Activated B cell treated with CpG ODN at 0.5 μM for 24 hours (primary cell): ENCODE measurements at regions not wholly inside any gene's neighbourhood (a gene's known extent, or its start where the extent isn't known, plus 50 kb on each side); places are given as distances from the start of the nearest gene placed in this dataset.

Experiments used
- ATAC-seq: fragments of 200-7000 bp; cut with Tn5 transposase; one replicate; pipeline ENCODE4 v1.10.0; 2021; ENCODE audit warnings: low read depth, mild to moderate bottlenecking, moderate library complexity
- CTCF ChIA-PET: fragments of 350-600 bp; sonication (Branson Sonifier 250); formaldehyde crosslinking; loops from one replicate; lab custom pipeline; 2021; ENCODE audit warnings: antibody characterized with exemption; lab: Charles Lee
- POLR2A ChIA-PET: fragments of 350-600 bp; sonication (Branson Sonifier 250); formaldehyde crosslinking; loops from one replicate; lab custom pipeline; 2021; ENCODE audit warnings: antibody characterized with exemption; lab: Charles Lee
- DNase-seq: peaks from one replicate; pipeline ENCODE4 v3.0.0; 2022
- H3K27ac Mint-ChIP-seq: one replicate; pipeline ENCODE4 v1.8.0; 2020; ENCODE audit warnings: mixed read lengths
- H3K27me3 Mint-ChIP-seq: one replicate; pipeline ENCODE4 v1.8.0; 2021; ENCODE audit warnings: mixed read lengths
- H3K36me3 Mint-ChIP-seq: one replicate; pipeline ENCODE4 v1.8.0; 2021; ENCODE audit warnings: low read depth, mixed read lengths
- H3K4me1 Mint-ChIP-seq: one replicate; pipeline ENCODE4 v1.8.0; 2021; ENCODE audit warnings: mixed read lengths
- H3K4me3 Mint-ChIP-seq: one replicate; pipeline ENCODE4 v1.8.0; 2020; ENCODE audit warnings: mild to moderate bottlenecking, mixed read lengths
- H3K9me3 Mint-ChIP-seq: one replicate; pipeline ENCODE4 v1.8.0; 2020; ENCODE audit warnings: mixed read lengths
- intact Hi-C: fragments of 100-400 bp; cut with micrococcal nuclease; formaldehyde crosslinking; loops from one replicate; pipeline ENCODE4 v1.15.1; 2024
- TF ChIP-seq, protein P1 (sequence below): fragments of 200-600 bp; IDR thresholded peaks from one replicate; pipeline ENCODE4 v1.8.0; 2022; ENCODE audit warnings: antibody characterized with exemption, mild to moderate bottlenecking

DNA sequence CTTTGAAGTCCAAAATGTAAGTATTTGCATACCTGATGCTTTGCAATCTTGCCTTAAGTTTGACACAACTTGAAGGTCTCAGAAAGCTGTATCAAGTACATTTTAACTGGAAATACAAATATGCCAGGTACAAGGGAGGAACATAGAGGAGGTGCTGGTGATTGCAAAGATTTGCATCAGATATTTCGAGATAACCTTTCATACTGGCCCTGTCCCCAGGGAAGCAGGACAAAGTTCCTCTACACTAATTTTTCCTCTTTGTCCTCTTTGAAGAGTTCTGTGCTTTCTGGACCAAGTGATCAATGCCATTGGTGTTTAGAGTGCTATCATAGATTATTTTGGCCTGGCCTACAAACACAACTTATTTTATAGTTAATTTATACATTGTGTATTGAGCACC is 686.1 kb downstream of the HACE1 start:
- no peaks in the 10 kb centered on the region for H3K4me1 Mint-ChIP-seq
- H3K9me3 Mint-ChIP-seq, result no peaks in the 10 kb centered on the region
- CTCF ChIA-PET, result no interaction called here
- TF ChIP-seq, protein P1, sequence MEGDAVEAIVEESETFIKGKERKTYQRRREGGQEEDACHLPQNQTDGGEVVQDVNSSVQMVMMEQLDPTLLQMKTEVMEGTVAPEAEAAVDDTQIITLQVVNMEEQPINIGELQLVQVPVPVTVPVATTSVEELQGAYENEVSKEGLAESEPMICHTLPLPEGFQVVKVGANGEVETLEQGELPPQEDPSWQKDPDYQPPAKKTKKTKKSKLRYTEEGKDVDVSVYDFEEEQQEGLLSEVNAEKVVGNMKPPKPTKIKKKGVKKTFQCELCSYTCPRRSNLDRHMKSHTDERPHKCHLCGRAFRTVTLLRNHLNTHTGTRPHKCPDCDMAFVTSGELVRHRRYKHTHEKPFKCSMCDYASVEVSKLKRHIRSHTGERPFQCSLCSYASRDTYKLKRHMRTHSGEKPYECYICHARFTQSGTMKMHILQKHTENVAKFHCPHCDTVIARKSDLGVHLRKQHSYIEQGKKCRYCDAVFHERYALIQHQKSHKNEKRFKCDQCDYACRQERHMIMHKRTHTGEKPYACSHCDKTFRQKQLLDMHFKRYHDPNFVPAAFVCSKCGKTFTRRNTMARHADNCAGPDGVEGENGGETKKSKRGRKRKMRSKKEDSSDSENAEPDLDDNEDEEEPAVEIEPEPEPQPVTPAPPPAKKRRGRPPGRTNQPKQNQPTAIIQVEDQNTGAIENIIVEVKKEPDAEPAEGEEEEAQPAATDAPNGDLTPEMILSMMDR, result no peak
- DNase-seq (no peak), ATAC-seq (no peak)
- no peaks in the 10 kb centered on the region for H3K27me3 Mint-ChIP-seq
- POLR2A ChIA-PET, result no interaction called here
- intact Hi-C loops, result no loop called here
- no peaks in the 10 kb centered on the region for H3K36me3 Mint-ChIP-seq
- no peak overlapping the region for H3K4me3 Mint-ChIP-seq
- no peak overlapping the region for H3K27ac Mint-ChIP-seq

DNA sequence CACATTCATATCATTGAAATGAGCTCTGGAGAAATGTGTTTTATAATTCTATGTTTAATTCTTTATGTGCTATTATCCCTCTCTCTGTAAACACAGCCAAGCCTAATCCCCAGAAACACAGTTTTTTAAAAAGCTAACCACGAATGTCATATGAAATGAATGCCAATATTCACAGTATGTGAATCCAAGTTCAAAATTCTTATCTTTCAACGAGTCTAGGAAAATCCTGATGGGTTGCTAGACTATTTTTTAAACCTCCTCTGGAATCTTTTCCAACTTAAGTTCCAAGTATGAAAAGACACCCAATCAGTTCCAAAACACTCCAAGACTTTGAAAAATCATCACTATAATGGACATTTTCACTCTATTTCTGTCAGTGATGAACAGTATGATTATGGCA is 689.3 kb downstream of the HACE1 start:
- DNase-seq (no peak), ATAC-seq (no peak)
- Mint-ChIP-seq H3K4me3 (no peak overlapping the region), H3K4me1 (no peaks in the 10 kb centered on the region), H3K9me3 (peaks cover 5% of the 10 kb centered on the region), H3K27ac (no peak overlapping the region), H3K27me3 (no peaks in the 10 kb centered on the region), H3K36me3 (no peaks in the 10 kb centered on the region)
- ChIA-PET POLR2A (no interaction called here), CTCF (no interaction called here)
- intact Hi-C loops, result no loop called here
- TF ChIP-seq, protein P1, result no peak

DNA sequence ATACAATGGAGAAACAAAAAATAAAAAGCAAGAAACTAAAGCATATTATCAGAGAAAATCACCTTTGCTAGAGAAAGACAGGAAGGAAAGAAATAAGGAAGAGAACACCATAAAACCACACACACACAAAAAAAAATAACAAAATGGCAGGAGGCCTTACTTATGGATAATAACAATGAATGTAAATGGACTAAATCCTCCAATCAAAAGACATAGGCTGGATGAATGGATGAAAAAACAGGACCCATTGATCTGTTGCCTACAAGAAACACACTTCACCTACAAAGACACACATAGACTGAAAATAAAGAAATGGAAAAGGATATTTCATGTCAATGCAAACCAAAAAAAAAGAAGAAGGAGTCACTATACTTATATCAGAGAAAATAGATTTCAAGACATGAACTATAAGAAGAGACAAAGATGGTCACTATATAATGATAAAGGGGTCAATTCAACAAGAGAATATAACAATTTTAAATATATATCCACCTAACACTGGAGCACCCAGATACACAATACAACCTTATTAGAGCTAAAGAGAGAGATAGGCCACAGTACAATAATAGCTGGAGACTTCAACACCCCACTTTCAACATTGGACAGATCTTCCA is 693.6 kb downstream of the HACE1 start:
- Mint-ChIP-seq H3K9me3 (peaks cover 5% of the 10 kb centered on the region), H3K4me1 (no peaks in the 10 kb centered on the region), H3K36me3 (no peaks in the 10 kb centered on the region), H3K4me3 (no peak overlapping the region), H3K27me3 (no peaks in the 10 kb centered on the region), H3K27ac (no peak overlapping the region)
- ChIA-PET POLR2A (no interaction called here), CTCF (no interaction called here)
- DNase-seq (no peak), ATAC-seq (no peak)
- TF ChIP-seq, protein P1, result no peak
- intact Hi-C loops, result no loop called here

DNA sequence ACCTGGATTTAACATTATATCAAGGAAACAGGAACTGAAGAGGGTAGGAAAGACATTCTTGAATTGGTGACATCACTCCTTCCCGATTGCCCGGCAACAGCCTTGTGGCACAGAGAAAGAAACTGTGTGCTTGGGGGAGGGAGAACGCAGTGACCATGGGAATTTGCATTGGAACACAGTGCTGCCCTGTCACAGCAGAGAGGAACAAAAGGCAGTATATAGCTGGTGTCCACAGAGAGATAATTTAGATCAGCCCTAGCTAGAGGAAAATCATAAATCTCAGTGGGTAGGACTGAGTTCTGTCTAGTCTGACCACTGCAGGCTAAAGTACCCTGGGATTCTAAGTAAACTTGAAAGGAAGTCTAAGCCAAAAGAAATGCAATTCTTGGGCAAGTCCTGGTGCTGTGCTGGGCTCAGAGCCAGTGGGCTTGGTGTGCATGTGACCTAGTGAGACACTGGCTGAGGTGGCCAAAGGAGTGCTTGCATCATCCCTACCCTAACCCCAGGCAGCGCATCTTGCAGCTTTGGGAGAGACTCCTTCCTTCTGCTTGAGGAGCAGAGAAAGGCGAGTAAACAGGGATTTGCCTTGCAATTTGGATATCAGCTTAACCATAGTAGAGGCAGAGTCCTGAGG is 697.6 kb downstream of the HACE1 start:
- TF ChIP-seq, protein P1, result no peak
- Mint-ChIP-seq H3K27ac (no peak overlapping the region), H3K27me3 (no peaks in the 10 kb centered on the region), H3K4me3 (no peak overlapping the region), H3K36me3 (no peaks in the 10 kb centered on the region), H3K4me1 (no peaks in the 10 kb centered on the region), H3K9me3 (peaks cover 5% of the 10 kb centered on the region)
- no peak for ATAC-seq
- no peak for DNase-seq
- ChIA-PET CTCF (no interaction called here), POLR2A (no interaction called here)
- intact Hi-C loops, result no loop called here

DNA sequence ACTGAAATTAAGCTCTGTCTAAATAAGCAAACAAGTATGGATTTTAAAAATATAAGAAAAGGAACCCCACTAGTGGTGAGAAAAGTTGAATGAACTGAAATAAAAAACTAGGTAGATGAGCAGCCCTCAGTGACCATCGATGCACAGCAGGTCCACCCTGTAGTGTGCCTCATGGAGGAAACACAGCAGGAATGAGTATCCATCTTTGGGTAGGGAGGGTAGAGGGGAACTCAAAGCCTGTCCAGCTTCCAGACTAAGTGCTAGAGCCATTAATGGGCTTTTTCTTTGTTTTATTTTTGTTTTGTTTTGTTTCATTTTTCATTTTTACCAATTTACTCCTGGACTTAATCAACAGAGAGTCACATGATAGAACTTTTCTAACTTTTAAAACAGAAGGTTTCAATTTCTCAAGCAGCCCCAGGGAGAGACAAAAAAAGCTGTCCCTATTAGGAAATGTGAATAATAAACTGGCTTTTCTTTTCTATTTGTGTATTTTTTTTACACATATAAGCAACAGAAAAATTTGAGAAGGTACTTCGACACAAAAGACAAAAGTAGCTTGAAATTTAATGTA is 700.6 kb downstream of the HACE1 start:
- TF ChIP-seq, protein P1, result no peak
- intact Hi-C loops, result no loop called here
- ChIA-PET CTCF (no interaction called here), POLR2A (no interaction called here)
- no peak overlapping the region for H3K4me3 Mint-ChIP-seq
- no peaks in the 10 kb centered on the region for H3K36me3 Mint-ChIP-seq
- H3K4me1 Mint-ChIP-seq, result no peaks in the 10 kb centered on the region
- ATAC-seq (no peak), DNase-seq (no peak)
- peaks cover 3% of the 10 kb centered on the region for H3K9me3 Mint-ChIP-seq
- H3K27me3 Mint-ChIP-seq, result no peaks in the 10 kb centered on the region
- no peak overlapping the region for H3K27ac Mint-ChIP-seq
